GM12873 (cell line): ENCODE measurements at regions not wholly inside any gene's neighbourhood (a gene's known extent, or its start where the extent isn't known, plus 50 kb on each side); places are given as distances from the start of the nearest gene placed in this dataset.

ENCODE experiments used
- TF ChIP-seq, protein P1 (sequence below): IDR thresholded peaks from 2 replicates; pipeline ENCODE4 v1.5.1; 2012; ENCODE audit warnings: low read depth, mild to moderate bottlenecking, moderate library complexity, low read length, control low read depth; ENCODE audit not compliant: insufficient read depth; ENCODE audit errors: missing control alignments

DNA sequence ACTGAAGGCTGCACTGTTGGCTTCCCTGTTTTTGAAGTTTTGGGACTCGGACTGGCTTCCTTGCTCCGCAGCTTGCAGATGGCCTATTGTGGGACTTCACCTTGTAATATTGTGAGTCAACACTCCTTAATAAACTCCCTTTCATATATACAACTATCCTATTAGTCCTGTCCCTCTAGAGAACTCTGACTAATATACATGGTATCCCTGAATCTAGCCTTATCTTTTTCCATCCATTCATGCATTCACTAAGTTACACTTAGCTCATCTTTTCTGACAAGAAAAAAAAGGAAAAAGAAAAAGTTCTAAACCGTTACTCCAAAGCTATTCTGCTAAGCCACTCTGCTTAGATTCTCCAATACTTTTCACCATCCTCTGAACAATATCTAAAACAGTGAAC lies 1260.2 kb upstream of the PCDH7 start:
- TF ChIP-seq, protein P1, sequence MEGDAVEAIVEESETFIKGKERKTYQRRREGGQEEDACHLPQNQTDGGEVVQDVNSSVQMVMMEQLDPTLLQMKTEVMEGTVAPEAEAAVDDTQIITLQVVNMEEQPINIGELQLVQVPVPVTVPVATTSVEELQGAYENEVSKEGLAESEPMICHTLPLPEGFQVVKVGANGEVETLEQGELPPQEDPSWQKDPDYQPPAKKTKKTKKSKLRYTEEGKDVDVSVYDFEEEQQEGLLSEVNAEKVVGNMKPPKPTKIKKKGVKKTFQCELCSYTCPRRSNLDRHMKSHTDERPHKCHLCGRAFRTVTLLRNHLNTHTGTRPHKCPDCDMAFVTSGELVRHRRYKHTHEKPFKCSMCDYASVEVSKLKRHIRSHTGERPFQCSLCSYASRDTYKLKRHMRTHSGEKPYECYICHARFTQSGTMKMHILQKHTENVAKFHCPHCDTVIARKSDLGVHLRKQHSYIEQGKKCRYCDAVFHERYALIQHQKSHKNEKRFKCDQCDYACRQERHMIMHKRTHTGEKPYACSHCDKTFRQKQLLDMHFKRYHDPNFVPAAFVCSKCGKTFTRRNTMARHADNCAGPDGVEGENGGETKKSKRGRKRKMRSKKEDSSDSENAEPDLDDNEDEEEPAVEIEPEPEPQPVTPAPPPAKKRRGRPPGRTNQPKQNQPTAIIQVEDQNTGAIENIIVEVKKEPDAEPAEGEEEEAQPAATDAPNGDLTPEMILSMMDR, result no peak

DNA sequence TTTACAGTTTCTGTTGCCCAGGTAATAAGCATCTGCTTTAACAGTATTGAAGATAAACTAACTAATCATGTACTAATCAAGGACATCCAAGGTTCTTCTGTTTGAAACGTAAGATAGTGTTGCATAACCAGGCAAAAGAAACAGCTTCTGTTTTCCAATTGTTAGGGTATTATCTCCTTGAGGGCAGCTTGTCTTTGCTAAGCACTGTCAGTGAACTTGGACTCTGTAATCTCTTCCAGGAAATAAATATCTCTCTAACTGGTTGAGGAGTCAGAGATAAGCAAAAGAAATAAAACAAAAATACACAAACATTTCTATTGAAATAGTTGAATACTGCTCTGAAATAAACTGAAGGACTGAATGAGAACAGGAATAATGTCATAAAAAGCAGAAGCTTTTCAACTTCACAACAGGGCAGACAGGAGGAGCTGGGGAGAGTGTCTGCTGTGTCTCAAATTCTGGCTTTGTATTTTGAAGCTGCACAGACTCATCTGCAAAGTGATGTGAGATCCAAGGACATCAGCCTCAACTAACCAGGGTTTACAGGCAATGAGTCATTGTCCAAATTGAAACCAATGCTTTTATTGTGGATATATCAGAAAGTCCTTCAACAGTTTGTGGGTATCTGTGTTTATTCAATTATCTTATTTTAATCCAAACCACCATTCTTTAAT lies 1253.0 kb upstream of the PCDH7 start:
- TF ChIP-seq, protein P1, result no peak
